DND-41 (cell line): ENCODE measurements at regions not wholly inside any gene's neighbourhood (a gene's known extent, or its start where the extent isn't known, plus 50 kb on each side); places are given as distances from the start of the nearest gene placed in this dataset.
"Not testable (repeated sequence)": the region's sequence is repeated elsewhere in the genome, so short reads cannot be mapped to it uniquely, and the experiment has no call there.

Experiments
- ATAC-seq: fragments of 200-7000 bp; cut with Tn5 transposase; 3 replicates; pipeline ENCODE4 v1.9.1; 2021; ENCODE audit warnings: low read depth; ENCODE audit not compliant: insufficient read depth
- DNase-seq: peaks from one replicate; pipeline ENCODE4 v3.0.0-alpha.2; 2020
- H2AFZ ChIP-seq: 2 replicates; pipeline ENCODE4 v1.6.0; 2012; ENCODE audit warnings: low read depth, low read length
- H3K27ac ChIP-seq: 2 replicates; pipeline ENCODE4 v1.5.1; 2012; ENCODE audit warnings: low read length, inconsistent platforms
- H3K27me3 ChIP-seq: fragments of 200-600 bp; sonication (generic); 2 replicates; pipeline ENCODE4 v1.6.0; 2012; ENCODE audit warnings: low read length, mild to moderate bottlenecking, inconsistent platforms; ENCODE audit not compliant: insufficient read depth, poor library complexity
- H3K36me3 ChIP-seq: 2 replicates; pipeline ENCODE4 v1.5.1; 2012; ENCODE audit warnings: low read length, inconsistent platforms; ENCODE audit not compliant: insufficient read depth
- H3K4me1 ChIP-seq: 2 replicates; pipeline ENCODE4 v1.5.1; 2012; ENCODE audit warnings: mild to moderate bottlenecking, low read length; ENCODE audit not compliant: insufficient read depth
- H3K4me2 ChIP-seq: 2 replicates; pipeline ENCODE4 v1.6.0; 2012; ENCODE audit warnings: mild to moderate bottlenecking, moderate library complexity, low read length, inconsistent platforms; ENCODE audit not compliant: insufficient read depth
- H3K4me3 ChIP-seq, 2 experiments: fragments of 200-600 bp in 1 of 2; shearing (Covaris generic) in 1 of 2; 2 replicates each; pipeline ENCODE4 v1.5.1; 2012 to 2016; ENCODE audit warnings: inconsistent platforms in 2 of 2, low read length in 2 of 2, mild to moderate bottlenecking in 2 of 2, low read depth in 1 of 2, moderate library complexity in 1 of 2
- H3K79me2 ChIP-seq: 2 replicates; pipeline ENCODE4 v1.6.0; 2012; ENCODE audit warnings: low read length, inconsistent platforms; ENCODE audit not compliant: insufficient read depth
- H3K9ac ChIP-seq: 2 replicates; pipeline ENCODE4 v1.6.0; 2012; ENCODE audit warnings: low read depth, mild to moderate bottlenecking, inconsistent platforms, low read length, moderate library complexity
- H3K9me3 ChIP-seq: 2 replicates; pipeline ENCODE4 v1.5.1; 2012; ENCODE audit warnings: low read length, moderate library complexity, mild to moderate bottlenecking, inconsistent platforms; ENCODE audit not compliant: insufficient read depth, severe bottlenecking
- H4K20me1 ChIP-seq: 2 replicates; pipeline ENCODE4 v1.6.0; 2012; ENCODE audit warnings: low read length; ENCODE audit not compliant: insufficient read depth
- CTCF ChIP-seq: IDR thresholded peaks from 2 replicates; pipeline ENCODE4 v1.5.1; 2012; ENCODE audit warnings: borderline replicate concordance, low read length, moderate library complexity, mild to moderate bottlenecking; ENCODE audit not compliant: poor library complexity, severe bottlenecking; ENCODE audit errors: extremely low read depth
- EZH2 ChIP-seq: IDR thresholded peaks from 3 replicates; pipeline ENCODE4 v1.6.1; 2012; ENCODE audit warnings: borderline replicate concordance, low read depth, mild to moderate bottlenecking, moderate library complexity, low read length, inconsistent platforms; ENCODE audit not compliant: severe bottlenecking

- Histone ChIP-seq H3K36me3 (no peaks in the 10 kb centered on the region), H3K27ac (no peak overlapping the region), H3K79me2 (no peaks in the 10 kb centered on the region), H3K4me2 (no peak overlapping the region), H3K4me3 (no peak overlapping the region), H3K9ac (no peak overlapping the region), H3K27me3 (no peaks in the 10 kb centered on the region), H4K20me1 (no peaks in the 10 kb centered on the region), H3K4me1 (no peaks in the 10 kb centered on the region), H2AFZ (no peak overlapping the region), H3K9me3 (no peaks in the 10 kb centered on the region)
- DNase-seq (no peak), ATAC-seq (no peak)
- TF ChIP-seq EZH2 (no peak), CTCF (no peak)
Observed at GRCh38 chr7:156504687-156505545, 135.7 kb upstream of the RNF32 start.

- H3K36me3 ChIP-seq = no peaks in the 10 kb centered on the region
- no peak overlapping the region for H3K27ac ChIP-seq
- no peaks in the 10 kb centered on the region for H3K79me2 ChIP-seq
- no peak overlapping the region for H3K4me2 ChIP-seq
- no peak overlapping the region for H3K4me3 ChIP-seq
- H4K20me1 ChIP-seq = no peaks in the 10 kb centered on the region
- no peak overlapping the region for H3K9ac ChIP-seq
- no peak for TF ChIP-seq EZH2
- TF ChIP-seq CTCF = no peak
- H3K9me3 ChIP-seq = no peaks in the 10 kb centered on the region
- DNase-seq (no peak), ATAC-seq (no peak)
- H3K4me1 ChIP-seq = no peaks in the 10 kb centered on the region
- H2AFZ ChIP-seq = no peak overlapping the region
- H3K27me3 ChIP-seq = no peaks in the 10 kb centered on the region
Observed at GRCh38 chr7:156504006-156504405, 136.6 kb upstream of the RNF32 start.

GRCh38 chr7:156503196-156503595 is 137.4 kb upstream of the RNF32 start:
- H3K4me3 ChIP-seq = no peak overlapping the region
- no peaks in the 10 kb centered on the region for H3K9me3 ChIP-seq
- ATAC-seq (no peak), DNase-seq (no peak)
- H3K4me1 ChIP-seq = no peaks in the 10 kb centered on the region
- H3K4me2 ChIP-seq = no peak overlapping the region
- no peak for TF ChIP-seq CTCF
- no peak for TF ChIP-seq EZH2
- H3K27me3 ChIP-seq = no peaks in the 10 kb centered on the region
- no peak overlapping the region for H3K9ac ChIP-seq
- no peaks in the 10 kb centered on the region for H3K36me3 ChIP-seq
- no peak overlapping the region for H2AFZ ChIP-seq
- no peaks in the 10 kb centered on the region for H4K20me1 ChIP-seq
- H3K27ac ChIP-seq = no peak overlapping the region
- no peaks in the 10 kb centered on the region for H3K79me2 ChIP-seq

- not testable (repeated sequence) for H3K9ac ChIP-seq, H4K20me1 ChIP-seq, ATAC-seq, H2AFZ ChIP-seq, DNase-seq, H3K79me2 ChIP-seq, H3K36me3 ChIP-seq, H3K9me3 ChIP-seq, H3K4me2 ChIP-seq, H3K27me3 ChIP-seq, H3K4me1 ChIP-seq, H3K4me3 ChIP-seq, H3K27ac ChIP-seq
Observed at GRCh38 chr7:156501815-156502214, 138.8 kb upstream of the RNF32 start.
